IMR-90 (cell line): ENCODE measurements at regions not wholly inside any gene's neighbourhood (a gene's known extent, or its start where the extent isn't known, plus 50 kb on each side); places are given as distances from the start of the nearest gene placed in this dataset.

ENCODE experiments used
- ATAC-seq: fragments of 200-7000 bp; cut with Tn5 transposase; 2 replicates; pipeline ENCODE4 v1.9.1; 2020; ENCODE audit warnings: low read depth, mild to moderate bottlenecking, moderate library complexity
- BruUV-seq: library from RNA; stranded (reverse); fragments of 400-500 nt; replicated peaks from 2 replicates; lab custom pipeline; 2021; lab: Mats Ljungman, UMichigan
- CTCF ChIA-PET: fragments of 300-600 bp; formaldehyde crosslinking; extraction: SDS; loops from one replicate; lab custom pipeline; 2021; ENCODE audit warnings: antibody characterized with exemption; lab: Yijun Ruan, JAX
- POLR2A ChIA-PET: fragments of 300-600 bp; sonication (Branson Sonifier 250); formaldehyde crosslinking; loops from one replicate; lab custom pipeline; 2022; ENCODE audit warnings: antibody characterized with exemption; ENCODE audit not compliant: unreplicated experiment; lab: Charles Lee
- DNase-seq: peaks from one replicate; pipeline ENCODE4 v3.0.0; 2013
- H2AFZ ChIP-seq: replicated peaks from 2 replicates; pipeline ENCODE3; 2013; ENCODE audit warnings: low read length, mild to moderate bottlenecking; ENCODE audit not compliant: poor library complexity
- H2AK5ac ChIP-seq: 2 replicates; pipeline ENCODE4 v1.6.1; 2013; ENCODE audit warnings: low read depth, low read length, inconsistent platforms
- H2AK9ac ChIP-seq: replicated peaks from 2 replicates; pipeline ENCODE3; 2013; ENCODE audit warnings: mild to moderate bottlenecking, low read depth, low read length, moderate library complexity; ENCODE audit not compliant: poor library complexity
- H2BK120ac ChIP-seq: 2 replicates; pipeline ENCODE4 v1.6.1; 2013; ENCODE audit warnings: low read depth, low read length, inconsistent platforms
- H2BK15ac ChIP-seq: 3 replicates; pipeline ENCODE4 v1.6.1; 2013; ENCODE audit warnings: low read depth, low read length, inconsistent platforms
- H2BK20ac ChIP-seq: 2 replicates; pipeline ENCODE4 v1.6.1; 2013; ENCODE audit warnings: low read depth, mild to moderate bottlenecking, inconsistent platforms, low read length, moderate library complexity
- H2BK5ac ChIP-seq: 2 replicates; pipeline ENCODE4 v1.6.1; 2013; ENCODE audit warnings: mild to moderate bottlenecking, low read depth, low read length, inconsistent platforms; ENCODE audit not compliant: poor library complexity, severe bottlenecking
- H3K14ac ChIP-seq: replicated peaks from 2 replicates; pipeline ENCODE4 v1.6.1; 2013; ENCODE audit warnings: low read depth, low read length, inconsistent platforms
- H3K18ac ChIP-seq: 2 replicates; pipeline ENCODE4 v1.6.1; 2013; ENCODE audit warnings: low read depth, low read length, control low read depth
- H3K23ac ChIP-seq: 2 replicates; pipeline ENCODE4 v1.6.1; 2013; ENCODE audit warnings: low read depth, low read length, inconsistent platforms
- H3K27ac ChIP-seq: 2 replicates; pipeline ENCODE4 v1.5.1; 2013; ENCODE audit warnings: mild to moderate bottlenecking, control low read depth, low read length; ENCODE audit not compliant: insufficient read depth
- H3K27me3 ChIP-seq: 2 replicates; pipeline ENCODE4 v1.6.1; 2013; ENCODE audit warnings: low read length; ENCODE audit not compliant: control insufficient read depth, insufficient read depth
- H3K36me3 ChIP-seq: 2 replicates; pipeline ENCODE4 v1.6.1; 2013; ENCODE audit warnings: low read length, mixed read lengths; ENCODE audit not compliant: control insufficient read depth, insufficient read depth
- H3K4ac ChIP-seq: 2 replicates; pipeline ENCODE4 v1.6.1; 2013; ENCODE audit warnings: low read depth, low read length, inconsistent platforms
- H3K4me1 ChIP-seq: 2 replicates; pipeline ENCODE4 v1.6.1; 2013; ENCODE audit warnings: low read length, mixed read lengths; ENCODE audit not compliant: control insufficient read depth, insufficient read depth
- H3K4me2 ChIP-seq: 2 replicates; pipeline ENCODE4 v1.6.1; 2013; ENCODE audit warnings: low read depth, mild to moderate bottlenecking, control low read depth, low read length, moderate library complexity
- H3K4me3 ChIP-seq: 2 replicates; pipeline ENCODE4 v1.5.1; 2013; ENCODE audit warnings: low read depth, mild to moderate bottlenecking, control low read depth, low read length, moderate library complexity; ENCODE audit not compliant: insufficient read depth
- H3K56ac ChIP-seq: 2 replicates; pipeline ENCODE4 v1.6.1; 2013; ENCODE audit warnings: low read length, inconsistent platforms; ENCODE audit not compliant: insufficient read depth; ENCODE audit errors: extremely low read depth
- H3K79me1 ChIP-seq, 2 experiments: 2 replicates each; pipeline ENCODE4 v1.6.1; 2013; ENCODE audit warnings: low read length in 2 of 2, inconsistent platforms in 1 of 2, low read depth in 1 of 2
- H3K9ac ChIP-seq: 2 replicates; pipeline ENCODE4 v1.6.1; 2013; ENCODE audit warnings: low read depth, low read length, control low read depth
- H3K9me1 ChIP-seq: 2 replicates; pipeline ENCODE4 v1.6.1; 2013; ENCODE audit warnings: low read length, inconsistent platforms; ENCODE audit not compliant: insufficient read depth
- H3K9me3 ChIP-seq: 2 replicates; pipeline ENCODE4 v1.6.1; 2013; ENCODE audit warnings: low read length; ENCODE audit not compliant: control insufficient read depth, insufficient read depth
- H4K20me1 ChIP-seq: 2 replicates; pipeline ENCODE4 v1.6.1; 2013; ENCODE audit warnings: low read length, inconsistent platforms; ENCODE audit not compliant: insufficient read depth
- H4K5ac ChIP-seq: 2 replicates; pipeline ENCODE4 v1.6.1; 2013; ENCODE audit warnings: mild to moderate bottlenecking, low read depth, low read length, control low read depth
- H4K8ac ChIP-seq, 2 experiments: 2 replicates each; pipeline ENCODE4 v1.6.1; 2013; ENCODE audit warnings: low read depth in 2 of 2, low read length in 2 of 2, control low read depth in 1 of 2, inconsistent platforms in 1 of 2
- H4K91ac ChIP-seq: 2 replicates; pipeline ENCODE4 v1.6.1; 2013; ENCODE audit warnings: low read depth, low read length, inconsistent platforms; ENCODE audit not compliant: insufficient read depth
- BHLHE40 ChIP-seq: fragments of 150-350 bp; IDR thresholded peaks from 2 replicates; pipeline ENCODE4 v1.6.1; 2016; ENCODE audit warnings: mild to moderate bottlenecking, low read depth, low read length
- CEBPB ChIP-seq: IDR thresholded peaks from 2 replicates; pipeline ENCODE4 v1.6.1; 2012; ENCODE audit warnings: low read depth, low read length, improper control_type of control experiment
- FOS ChIP-seq: fragments of 150-350 bp; IDR thresholded peaks from 2 replicates; pipeline ENCODE4 v1.6.1; 2016; ENCODE audit warnings: low read depth, low read length
- MAFK ChIP-seq: IDR thresholded peaks from 2 replicates; pipeline ENCODE4 v1.6.1; 2012; ENCODE audit warnings: low read depth, low read length, improper control_type of control experiment
- MAZ ChIP-seq: IDR thresholded peaks from 2 replicates; pipeline ENCODE4 v1.6.1; 2012; ENCODE audit warnings: low read depth, mild to moderate bottlenecking, low read length, improper control_type of control experiment, moderate library complexity, borderline replicate concordance
- MXI1 ChIP-seq: IDR thresholded peaks from 2 replicates; pipeline ENCODE4 v1.6.1; 2012; ENCODE audit warnings: low read depth, mild to moderate bottlenecking, low read length, moderate library complexity, borderline replicate concordance
- NFE2L2 ChIP-seq: fragments of 150-350 bp; IDR thresholded peaks from 2 replicates; pipeline ENCODE4 v1.6.1; 2016; ENCODE audit warnings: low read depth, mild to moderate bottlenecking, low read length
- POLR2A ChIP-seq: IDR thresholded peaks from 2 replicates; pipeline ENCODE4 v1.6.1; 2012; ENCODE audit warnings: mild to moderate bottlenecking, low read depth, low read length
- RCOR1 ChIP-seq: IDR thresholded peaks from 2 replicates; pipeline ENCODE4 v1.6.1; 2012; ENCODE audit warnings: mild to moderate bottlenecking, low read length, improper control_type of control experiment; ENCODE audit not compliant: insufficient replicate concordance
- RFX5 ChIP-seq: IDR thresholded peaks from 2 replicates; pipeline ENCODE4 v1.8.0; 2012; ENCODE audit warnings: low read depth, mild to moderate bottlenecking, low read length, moderate library complexity
- SMC3 ChIP-seq: fragments of 150-350 bp; IDR thresholded peaks from 2 replicates; pipeline ENCODE4 v1.6.1; 2016; ENCODE audit warnings: low read depth, mild to moderate bottlenecking, antibody characterized with exemption, low read length, moderate library complexity
- USF2 ChIP-seq: fragments of 150-350 bp; IDR thresholded peaks from 2 replicates; pipeline ENCODE4 v1.6.1; 2017; ENCODE audit warnings: mild to moderate bottlenecking, antibody characterized with exemption, low read length, low read depth
- WGBS, 2 experiments: methylation state at CpG; one replicate each; pipeline versions ENCODE4 v1.1.5 to v1.1.7; 2013; ENCODE audit warnings: missing lambda C conversion rate in 2 of 2; ENCODE audit not compliant: insufficient read length in 1 of 2; ENCODE audit errors: extremely low coverage in 2 of 2; 5-methylcytosine and 5-hydroxymethylcytosine counted together
- dilution Hi-C: fragments of 300-500 bp; cut with HindIII; formaldehyde crosslinking; loops from one replicate; pipeline ENCODE4 v1.14.3; 2018; ENCODE audit warnings: low sequenced_read_pairs; ENCODE audit not compliant: unreplicated experiment
- in situ Hi-C: fragments of 300-500 bp; cut with MboI; formaldehyde crosslinking; loops from 3 replicates; pipeline ENCODE4 v1.14.3; 2019; ENCODE audit warnings: low sequenced_read_pairs, inconsistent platforms, mixed read lengths
- intact Hi-C: fragments of 100-400 bp; cut with micrococcal nuclease; formaldehyde crosslinking; loops from 2 replicates; pipeline ENCODE4 v1.10.0; 2022
- TF ChIP-seq, protein P1 (sequence below): conservative IDR thresholded peaks from 2 replicates; pipeline ENCODE4 v1.5.1; 2012; ENCODE audit warnings: mild to moderate bottlenecking, low read depth, low read length, improper control_type of control experiment

DNA sequence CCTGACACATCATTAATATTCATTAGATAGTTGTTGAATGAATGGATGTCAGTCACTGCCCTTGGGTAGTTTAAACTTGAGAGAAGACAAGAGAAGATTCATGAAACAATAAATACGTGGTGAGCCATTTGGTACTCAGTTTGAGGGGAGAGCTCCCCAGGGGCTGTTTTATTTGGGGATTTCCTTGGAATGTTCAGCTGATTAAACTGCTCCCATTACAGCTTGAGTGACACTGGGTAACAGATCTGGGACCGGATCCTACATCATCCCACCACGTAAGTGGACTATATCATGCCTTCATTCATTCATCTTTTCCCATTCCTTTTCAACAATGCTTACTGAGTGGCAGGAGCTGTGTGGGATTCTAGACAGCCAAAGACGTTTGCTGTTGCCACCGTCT, 162.0 kb downstream of the FAT3 start:
- Histone ChIP-seq H2AK9ac (no peak overlapping the region), H3K4ac (no peak overlapping the region), H3K36me3 (no peaks in the 10 kb centered on the region), H2AFZ (no peak overlapping the region), H4K5ac (no peak overlapping the region), H3K9ac (no peak overlapping the region), H2BK5ac (no peak overlapping the region), H3K18ac (no peak overlapping the region), H2BK20ac (no peak overlapping the region), H3K14ac (no peak overlapping the region), H3K56ac (no peak overlapping the region), H2BK15ac (no peak overlapping the region), H3K4me3 (no peak overlapping the region), H3K79me1 (no peaks in the 10 kb centered on the region), H2AK5ac (no peak overlapping the region), H2BK120ac (no peak overlapping the region), H4K91ac (no peak overlapping the region), H4K20me1 (no peaks in the 10 kb centered on the region), H3K9me1 (no peaks in the 10 kb centered on the region; the same call in 1 of the 2 replicates), H3K27me3 (no peaks in the 10 kb centered on the region; the same call in 1 of the 2 replicates), H3K27ac (no peak overlapping the region), H3K23ac (no peak overlapping the region), H3K4me1 (peaks cover 2% of the 10 kb centered on the region; the same call in 1 of the 2 replicates), H3K4me2 (no peak overlapping the region), H3K9me3 (no peaks in the 10 kb centered on the region), H4K8ac (no peak overlapping the region)
- DNase-seq (no peak), ATAC-seq (no peak)
- dilution Hi-C loops: no loop called here
- in situ Hi-C loops: no loop called here
- CTCF ChIA-PET: no interaction called here
- WGBS, 2 experiments: 90% methylated on average over 2 of the region's 5 CpGs; no CpG with 5 or more reads in 1 of the 2 experiments
- TF ChIP-seq MAFK (no peak), NFE2L2 (no peak), FOS (no peak), RCOR1 (no peak), SMC3 (no peak), POLR2A (no peak), MXI1 (no peak), RFX5 (no peak), MAZ (no peak), CEBPB (no peak), BHLHE40 (no peak), USF2 (no peak)
- TF ChIP-seq, protein P1, sequence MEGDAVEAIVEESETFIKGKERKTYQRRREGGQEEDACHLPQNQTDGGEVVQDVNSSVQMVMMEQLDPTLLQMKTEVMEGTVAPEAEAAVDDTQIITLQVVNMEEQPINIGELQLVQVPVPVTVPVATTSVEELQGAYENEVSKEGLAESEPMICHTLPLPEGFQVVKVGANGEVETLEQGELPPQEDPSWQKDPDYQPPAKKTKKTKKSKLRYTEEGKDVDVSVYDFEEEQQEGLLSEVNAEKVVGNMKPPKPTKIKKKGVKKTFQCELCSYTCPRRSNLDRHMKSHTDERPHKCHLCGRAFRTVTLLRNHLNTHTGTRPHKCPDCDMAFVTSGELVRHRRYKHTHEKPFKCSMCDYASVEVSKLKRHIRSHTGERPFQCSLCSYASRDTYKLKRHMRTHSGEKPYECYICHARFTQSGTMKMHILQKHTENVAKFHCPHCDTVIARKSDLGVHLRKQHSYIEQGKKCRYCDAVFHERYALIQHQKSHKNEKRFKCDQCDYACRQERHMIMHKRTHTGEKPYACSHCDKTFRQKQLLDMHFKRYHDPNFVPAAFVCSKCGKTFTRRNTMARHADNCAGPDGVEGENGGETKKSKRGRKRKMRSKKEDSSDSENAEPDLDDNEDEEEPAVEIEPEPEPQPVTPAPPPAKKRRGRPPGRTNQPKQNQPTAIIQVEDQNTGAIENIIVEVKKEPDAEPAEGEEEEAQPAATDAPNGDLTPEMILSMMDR: no peak
- BruUV-seq: no TSS peak
- intact Hi-C loops: no loop called here
- POLR2A ChIA-PET: no interaction called here
